Effector memory CD8-positive, alpha-beta T cell (primary cell): ENCODE measurements at regions not wholly inside any gene's neighbourhood (a gene's known extent, or its start where the extent isn't known, plus 50 kb on each side); places are given as distances from the start of the nearest gene placed in this dataset.
"Not testable (repeated sequence)": the region's sequence is repeated elsewhere in the genome, so short reads cannot be mapped to it uniquely, and the experiment has no call there.

Source experiments
- ATAC-seq: fragments of 150-1000 bp; cut with Tn5 transposase; replicated peaks from 2 replicates; pipeline ENCODE4 v1.10.0; 2021; ENCODE audit warnings: mild to moderate bottlenecking, moderate library complexity
- DNase-seq, 3 experiments: peaks; one replicate each; pipeline ENCODE4 v3.0.0; 2021
- H3K27ac Mint-ChIP-seq, 2 donors: one replicate each; pipeline ENCODE4 v1.8.0; 2022; ENCODE audit warnings: mild to moderate bottlenecking in 2 of 2, mixed read lengths in 2 of 2, moderate library complexity in 2 of 2
- H3K27me3 Mint-ChIP-seq, 2 donors: one replicate each; pipeline ENCODE4 v1.8.0; 2022; ENCODE audit warnings: mixed read lengths in 2 of 2
- H3K36me3 Mint-ChIP-seq: one replicate; pipeline ENCODE4 v1.8.0; 2022; ENCODE audit warnings: mild to moderate bottlenecking, moderate library complexity, mixed read lengths; ENCODE audit not compliant: insufficient read depth
- H3K4me1 Mint-ChIP-seq, 2 donors: one replicate each; pipeline ENCODE4 v1.8.0; 2022; ENCODE audit warnings: low read depth in 2 of 2, mixed read lengths in 2 of 2
- H3K4me3 Mint-ChIP-seq, 2 donors: one replicate each; pipeline ENCODE4 v1.8.0; 2022; ENCODE audit warnings: mild to moderate bottlenecking in 2 of 2, mixed read lengths in 2 of 2, moderate library complexity in 2 of 2
- H3K9me3 Mint-ChIP-seq, 2 donors: one replicate each; pipeline ENCODE4 v1.8.0; 2022; ENCODE audit warnings: mixed read lengths in 2 of 2

- Mint-ChIP-seq H3K4me3 (peak overlapping the region; percentile 68 to 79), H3K27me3 (peaks cover 0 to 10% of the 10 kb centered on the region in 2 donors), H3K36me3 (no peaks in the 10 kb centered on the region), H3K4me1 (peaks cover 30 to 42% of the 10 kb centered on the region in 2 donors), H3K9me3 (no peaks in the 10 kb centered on the region), H3K27ac (peak overlapping the region; percentile 77 to 79)
- DNase-seq, result no peak
- ATAC-seq, result no peak
These were observed 157.1 kb upstream of the PZP start for GRCh38 chr12:9365296-9365695.

GRCh38 chr12:9364224-9365176 lies 156.3 kb upstream of the PZP start:
- DNase-seq (peak in 1 of 3 experiments; percentile 22), ATAC-seq (peak; percentile 77)
- Mint-ChIP-seq H3K27ac (peak overlapping the region; percentile 77 to 79), H3K4me1 (peaks cover 30 to 42% of the 10 kb centered on the region in 2 donors), H3K9me3 (no peaks in the 10 kb centered on the region), H3K36me3 (no peaks in the 10 kb centered on the region), H3K4me3 (peak overlapping the region; percentile 68 to 79), H3K27me3 (peaks cover 0 to 10% of the 10 kb centered on the region in 2 donors)

GRCh38 chr12:9363145-9363544 lies 154.9 kb upstream of the PZP start:
- Mint-ChIP-seq H3K9me3 (no peaks in the 10 kb centered on the region), H3K4me1 (peaks cover 30 to 42% of the 10 kb centered on the region in 2 donors), H3K27me3 (peaks cover 0 to 10% of the 10 kb centered on the region in 2 donors), H3K36me3 (no peaks in the 10 kb centered on the region), H3K4me3 (peak overlapping the region in 1 of 2 donors; percentile 40), H3K27ac (no peak overlapping the region)
- DNase-seq (no peak), ATAC-seq (peak; percentile 14)

GRCh38 chr12:9361879-9362326 lies 153.7 kb upstream of the PZP start:
- ATAC-seq, result no peak
- Mint-ChIP-seq H3K4me3 (peak overlapping the region; percentile 9 to 27), H3K36me3 (no peaks in the 10 kb centered on the region), H3K9me3 (no peaks in the 10 kb centered on the region), H3K4me1 (peaks cover 30 to 42% of the 10 kb centered on the region in 2 donors), H3K27ac (peak overlapping the region in 1 of 2 donors; percentile 69), H3K27me3 (peaks cover 0 to 10% of the 10 kb centered on the region in 2 donors)
- no peak for DNase-seq

- H3K4me3 Mint-ChIP-seq, DNase-seq, ATAC-seq, H3K4me1 Mint-ChIP-seq, H3K27me3 Mint-ChIP-seq, H3K9me3 Mint-ChIP-seq, H3K27ac Mint-ChIP-seq, H3K36me3 Mint-ChIP-seq: not testable (repeated sequence)
These were observed 146.0 kb upstream of the PZP start for GRCh38 chr12:9354009-9354754.

GRCh38 chr12:9351136-9351535 lies 142.9 kb upstream of the PZP start:
- DNase-seq (no peak), ATAC-seq (no peak)
- H3K4me1 Mint-ChIP-seq, result peaks cover 6 to 7% of the 10 kb centered on the region in 2 donors
- H3K27ac Mint-ChIP-seq, result no peak overlapping the region
- H3K27me3 Mint-ChIP-seq, result no peaks in the 10 kb centered on the region
- H3K9me3 Mint-ChIP-seq, result peaks cover 4 to 8% of the 10 kb centered on the region in 2 donors
- no peaks in the 10 kb centered on the region for H3K36me3 Mint-ChIP-seq
- no peak overlapping the region for H3K4me3 Mint-ChIP-seq

GRCh38 chr12:9349888-9350885 lies 142.0 kb upstream of the PZP start:
- Mint-ChIP-seq H3K27ac (peak overlapping the region in 1 of 2 donors; percentile 32), H3K9me3 (peaks cover 4 to 8% of the 10 kb centered on the region in 2 donors), H3K4me1 (peaks cover 8 to 12% of the 10 kb centered on the region in 2 donors), H3K36me3 (no peaks in the 10 kb centered on the region), H3K27me3 (no peaks in the 10 kb centered on the region), H3K4me3 (no peak overlapping the region)
- no peak for DNase-seq
- no peak for ATAC-seq

- no peaks in the 10 kb centered on the region for H3K27me3 Mint-ChIP-seq
- peaks cover 2 to 8% of the 10 kb centered on the region in 2 donors for H3K9me3 Mint-ChIP-seq
- ATAC-seq (no peak), DNase-seq (no peak)
- no peak overlapping the region for H3K4me3 Mint-ChIP-seq
- H3K27ac Mint-ChIP-seq, result no peak overlapping the region
- H3K4me1 Mint-ChIP-seq, result peaks cover 10 to 20% of the 10 kb centered on the region in 2 donors
- H3K36me3 Mint-ChIP-seq, result no peaks in the 10 kb centered on the region
These were observed 140.8 kb upstream of the PZP start for GRCh38 chr12:9348906-9349518.

- DNase-seq (no peak), ATAC-seq (no peak)
- H3K4me1 Mint-ChIP-seq, result peaks cover 12 to 31% of the 10 kb centered on the region in 2 donors
- H3K9me3 Mint-ChIP-seq, result peaks cover 0 to 5% of the 10 kb centered on the region in 2 donors
- no peak overlapping the region for H3K4me3 Mint-ChIP-seq
- H3K27me3 Mint-ChIP-seq, result no peaks in the 10 kb centered on the region
- H3K36me3 Mint-ChIP-seq, result no peaks in the 10 kb centered on the region
- peak overlapping the region in 1 of 2 donors; percentile 38 for H3K27ac Mint-ChIP-seq
These were observed 139.3 kb upstream of the PZP start for GRCh38 chr12:9347328-9348127.

- H3K27me3 Mint-ChIP-seq, result no peaks in the 10 kb centered on the region
- ATAC-seq (no peak), DNase-seq (no peak)
- H3K4me1 Mint-ChIP-seq, result peaks cover 17 to 37% of the 10 kb centered on the region in 2 donors
- no peaks in the 10 kb centered on the region for H3K9me3 Mint-ChIP-seq
- H3K36me3 Mint-ChIP-seq, result no peaks in the 10 kb centered on the region
- peak overlapping the region in 1 of 2 donors; percentile 38 for H3K27ac Mint-ChIP-seq
- no peak overlapping the region for H3K4me3 Mint-ChIP-seq
These were observed 138.7 kb upstream of the PZP start for GRCh38 chr12:9346866-9347327.

GRCh38 chr12:9345171-9345570 lies 137.0 kb upstream of the PZP start:
- no peaks in the 10 kb centered on the region for H3K9me3 Mint-ChIP-seq
- peak; percentile 76 for ATAC-seq
- H3K4me3 Mint-ChIP-seq, result peak overlapping the region in 1 of 2 donors; percentile 58
- no peaks in the 10 kb centered on the region for H3K27me3 Mint-ChIP-seq
- peaks cover 23 to 46% of the 10 kb centered on the region in 2 donors for H3K4me1 Mint-ChIP-seq
- H3K36me3 Mint-ChIP-seq, result no peaks in the 10 kb centered on the region
- DNase-seq, result no peak
- H3K27ac Mint-ChIP-seq, result peak overlapping the region in 1 of 2 donors; percentile 46
